ENCODE measurements at regions not wholly inside any gene's neighbourhood (a gene's known extent, or its start where the extent isn't known, plus 50 kb on each side); places are given as distances from the start of the nearest gene placed in this dataset.

DNA sequence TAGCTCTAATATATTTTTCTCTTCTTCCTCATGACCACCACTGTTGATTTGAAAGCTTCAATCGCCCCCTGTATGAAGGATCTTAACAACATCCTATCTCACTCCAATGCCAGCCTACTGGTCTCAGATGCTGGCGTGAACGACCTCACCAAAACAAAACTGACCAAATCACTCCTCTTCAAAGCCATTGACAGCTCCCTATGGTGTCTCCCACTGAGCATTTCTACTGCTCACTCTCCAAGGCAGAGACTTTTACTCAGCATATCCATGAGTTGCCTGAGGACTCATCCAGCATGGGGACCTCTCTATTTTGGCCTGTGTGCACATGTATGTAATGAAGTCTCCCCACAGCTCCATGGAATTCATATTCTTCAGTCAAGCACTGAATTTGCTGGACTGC, 520.4 kb downstream of the TFAP2B start:
- TF ChIP-seq, protein P1, sequence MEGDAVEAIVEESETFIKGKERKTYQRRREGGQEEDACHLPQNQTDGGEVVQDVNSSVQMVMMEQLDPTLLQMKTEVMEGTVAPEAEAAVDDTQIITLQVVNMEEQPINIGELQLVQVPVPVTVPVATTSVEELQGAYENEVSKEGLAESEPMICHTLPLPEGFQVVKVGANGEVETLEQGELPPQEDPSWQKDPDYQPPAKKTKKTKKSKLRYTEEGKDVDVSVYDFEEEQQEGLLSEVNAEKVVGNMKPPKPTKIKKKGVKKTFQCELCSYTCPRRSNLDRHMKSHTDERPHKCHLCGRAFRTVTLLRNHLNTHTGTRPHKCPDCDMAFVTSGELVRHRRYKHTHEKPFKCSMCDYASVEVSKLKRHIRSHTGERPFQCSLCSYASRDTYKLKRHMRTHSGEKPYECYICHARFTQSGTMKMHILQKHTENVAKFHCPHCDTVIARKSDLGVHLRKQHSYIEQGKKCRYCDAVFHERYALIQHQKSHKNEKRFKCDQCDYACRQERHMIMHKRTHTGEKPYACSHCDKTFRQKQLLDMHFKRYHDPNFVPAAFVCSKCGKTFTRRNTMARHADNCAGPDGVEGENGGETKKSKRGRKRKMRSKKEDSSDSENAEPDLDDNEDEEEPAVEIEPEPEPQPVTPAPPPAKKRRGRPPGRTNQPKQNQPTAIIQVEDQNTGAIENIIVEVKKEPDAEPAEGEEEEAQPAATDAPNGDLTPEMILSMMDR (IDR thresholded peaks at IDR 0.05; ENCODE audit: low read depth, low read length, poor library complexity, severe bottlenecking) = no peak
- TF ChIP-seq EZH2phosphoT487 (IDR thresholded peaks at IDR 0.05; ENCODE audit: borderline replicate concordance, low read length) = no peak
